Hepatocyte (in vitro differentiated cells): ENCODE measurements at regions not wholly inside any gene's neighbourhood (a gene's known extent, or its start where the extent isn't known, plus 50 kb on each side); places are given as distances from the start of the nearest gene placed in this dataset.

Experiments used
- EZH2 ChIP-seq: fragments of 200-600 bp; sonication (generic); IDR thresholded peaks from 2 replicates; pipeline ENCODE4 v1.6.1; 2016; ENCODE audit warnings: antibody characterized with exemption, mild to moderate bottlenecking, borderline replicate concordance
- TF ChIP-seq, protein P1 (sequence below): fragments of 200-600 bp; sonication (generic); IDR thresholded peaks from 2 replicates; pipeline ENCODE4 v1.5.1; 2016; ENCODE audit warnings: antibody characterized with exemption, mild to moderate bottlenecking; ENCODE audit not compliant: poor library complexity

DNA sequence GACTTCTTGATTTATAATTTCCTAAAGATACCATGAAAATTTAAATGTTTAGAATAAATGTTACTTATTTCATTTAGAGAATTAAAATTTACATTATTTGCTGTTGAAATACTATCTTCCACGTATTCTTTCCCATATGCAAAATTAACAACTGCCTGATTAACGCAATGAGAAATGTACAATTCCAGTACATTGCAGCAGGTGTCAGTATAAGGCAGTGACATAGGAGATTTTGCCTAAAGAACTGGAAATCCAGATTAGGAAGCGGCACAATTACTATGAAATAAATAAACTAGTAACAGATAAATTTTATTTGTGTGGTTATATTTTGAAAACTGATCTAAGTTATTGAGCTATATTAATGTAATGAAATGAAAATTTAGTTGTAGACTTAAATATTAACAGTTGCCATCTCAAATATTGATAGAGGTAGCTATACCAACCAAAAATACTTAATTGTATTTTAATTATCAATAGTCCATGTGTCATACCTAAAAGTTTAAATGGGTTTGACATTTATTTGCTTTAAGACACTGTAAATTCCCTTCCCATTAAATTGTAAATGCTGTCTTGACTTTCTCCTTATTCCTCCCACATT is 300.2 kb downstream of the UTRN start:
- TF ChIP-seq, protein P1, sequence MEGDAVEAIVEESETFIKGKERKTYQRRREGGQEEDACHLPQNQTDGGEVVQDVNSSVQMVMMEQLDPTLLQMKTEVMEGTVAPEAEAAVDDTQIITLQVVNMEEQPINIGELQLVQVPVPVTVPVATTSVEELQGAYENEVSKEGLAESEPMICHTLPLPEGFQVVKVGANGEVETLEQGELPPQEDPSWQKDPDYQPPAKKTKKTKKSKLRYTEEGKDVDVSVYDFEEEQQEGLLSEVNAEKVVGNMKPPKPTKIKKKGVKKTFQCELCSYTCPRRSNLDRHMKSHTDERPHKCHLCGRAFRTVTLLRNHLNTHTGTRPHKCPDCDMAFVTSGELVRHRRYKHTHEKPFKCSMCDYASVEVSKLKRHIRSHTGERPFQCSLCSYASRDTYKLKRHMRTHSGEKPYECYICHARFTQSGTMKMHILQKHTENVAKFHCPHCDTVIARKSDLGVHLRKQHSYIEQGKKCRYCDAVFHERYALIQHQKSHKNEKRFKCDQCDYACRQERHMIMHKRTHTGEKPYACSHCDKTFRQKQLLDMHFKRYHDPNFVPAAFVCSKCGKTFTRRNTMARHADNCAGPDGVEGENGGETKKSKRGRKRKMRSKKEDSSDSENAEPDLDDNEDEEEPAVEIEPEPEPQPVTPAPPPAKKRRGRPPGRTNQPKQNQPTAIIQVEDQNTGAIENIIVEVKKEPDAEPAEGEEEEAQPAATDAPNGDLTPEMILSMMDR, result peak; percentile 86
- no peak for TF ChIP-seq EZH2
